ENCODE measurements at regions not wholly inside any gene's neighbourhood (a gene's known extent, or its start where the extent isn't known, plus 50 kb on each side); places are given as distances from the start of the nearest gene placed in this dataset.

- Histone ChIP-seq H3K9ac (ENCODE audit: low read depth, low read length, poor library complexity, severe bottlenecking) (no peak overlapping the region), H3K4me2 (ENCODE audit: low read depth, low read length, poor library complexity, severe bottlenecking) (no peak overlapping the region), H3K27me3 (ENCODE audit: insufficient read depth, low read length, poor library complexity, severe bottlenecking) (no peaks in the 10 kb centered on the region), H2AFZ (ENCODE audit: low read length) (no peak overlapping the region), H3K9me2 (replicated peaks; ENCODE audit: low read depth, low read length) (no peaks in the 10 kb centered on the region), H3K9me3 (ENCODE audit: insufficient read depth, low read depth, low read length) (no peaks in the 10 kb centered on the region), H3K4me1 (ENCODE audit: insufficient read depth, low read length, poor library complexity, severe bottlenecking) (no peaks in the 10 kb centered on the region), H3K79me2 (ENCODE audit: insufficient read depth, low read length) (no peaks in the 10 kb centered on the region), H3F3A (ENCODE audit: low read depth) (no peaks in the 10 kb centered on the region), H3K36me3 (ENCODE audit: insufficient read depth, low read length) (no peaks in the 10 kb centered on the region), H3K4me3 (ENCODE audit: low read length, poor library complexity, severe bottlenecking) (no peak overlapping the region), H4K20me1 (ENCODE audit: insufficient read depth, low read length, poor library complexity, severe bottlenecking) (no peaks in the 10 kb centered on the region)
- no peak for TF ChIP-seq CTCF (conservative IDR thresholded peaks at IDR 0.05; ENCODE audit: low read length)
- TF ChIP-seq EZH2phosphoT487 (IDR thresholded peaks at IDR 0.05; ENCODE audit: borderline replicate concordance), result no peak
Measured at GRCh38 chr12:114774197-114774596, 90.2 kb upstream of the TBX3 start.

GRCh38 chr12:114770323-114770722 lies 86.3 kb upstream of the TBX3 start:
- no peaks in the 10 kb centered on the region for H4K20me1 ChIP-seq (ENCODE audit: insufficient read depth, low read length, poor library complexity, severe bottlenecking)
- no peak overlapping the region for H2AFZ ChIP-seq (ENCODE audit: low read length)
- H3K9me3 ChIP-seq (ENCODE audit: insufficient read depth, low read depth, low read length), result no peaks in the 10 kb centered on the region
- H3F3A ChIP-seq (ENCODE audit: low read depth), result no peaks in the 10 kb centered on the region
- H3K9me2 ChIP-seq (replicated peaks; ENCODE audit: low read depth, low read length), result no peaks in the 10 kb centered on the region
- H3K4me3 ChIP-seq (ENCODE audit: low read length, poor library complexity, severe bottlenecking), result no peak overlapping the region
- H3K27me3 ChIP-seq (ENCODE audit: insufficient read depth, low read length, poor library complexity, severe bottlenecking), result no peaks in the 10 kb centered on the region
- no peak overlapping the region for H3K9ac ChIP-seq (ENCODE audit: low read depth, low read length, poor library complexity, severe bottlenecking)
- H3K4me2 ChIP-seq (ENCODE audit: low read depth, low read length, poor library complexity, severe bottlenecking), result no peak overlapping the region
- no peaks in the 10 kb centered on the region for H3K4me1 ChIP-seq (ENCODE audit: insufficient read depth, low read length, poor library complexity, severe bottlenecking)
- H3K79me2 ChIP-seq (ENCODE audit: insufficient read depth, low read length), result no peaks in the 10 kb centered on the region
- no peak for TF ChIP-seq EZH2phosphoT487 (IDR thresholded peaks at IDR 0.05; ENCODE audit: borderline replicate concordance)
- TF ChIP-seq CTCF (conservative IDR thresholded peaks at IDR 0.05; ENCODE audit: low read length), result no peak
- H3K36me3 ChIP-seq (ENCODE audit: insufficient read depth, low read length), result no peaks in the 10 kb centered on the region

- H3K4me3 ChIP-seq (ENCODE audit: low read length, poor library complexity, severe bottlenecking), result no peak overlapping the region
- no peaks in the 10 kb centered on the region; the same call in 1 of the 2 replicates for H3K9me3 ChIP-seq (ENCODE audit: insufficient read depth, low read depth, low read length)
- no peaks in the 10 kb centered on the region for H3K79me2 ChIP-seq (ENCODE audit: insufficient read depth, low read length)
- no peaks in the 10 kb centered on the region for H3K9me2 ChIP-seq (replicated peaks; ENCODE audit: low read depth, low read length)
- no peak overlapping the region for H3K9ac ChIP-seq (ENCODE audit: low read depth, low read length, poor library complexity, severe bottlenecking)
- H3K4me2 ChIP-seq (ENCODE audit: low read depth, low read length, poor library complexity, severe bottlenecking), result no peak overlapping the region
- H3K4me1 ChIP-seq (ENCODE audit: insufficient read depth, low read length, poor library complexity, severe bottlenecking), result no peaks in the 10 kb centered on the region
- no peak overlapping the region for H2AFZ ChIP-seq (ENCODE audit: low read length)
- no peaks in the 10 kb centered on the region for H3K36me3 ChIP-seq (ENCODE audit: insufficient read depth, low read length)
- no peak for TF ChIP-seq EZH2phosphoT487 (IDR thresholded peaks at IDR 0.05; ENCODE audit: borderline replicate concordance)
- TF ChIP-seq CTCF (conservative IDR thresholded peaks at IDR 0.05; ENCODE audit: low read length), result no peak
- no peaks in the 10 kb centered on the region for H4K20me1 ChIP-seq (ENCODE audit: insufficient read depth, low read length, poor library complexity, severe bottlenecking)
- no peaks in the 10 kb centered on the region for H3F3A ChIP-seq (ENCODE audit: low read depth)
- H3K27me3 ChIP-seq (ENCODE audit: insufficient read depth, low read length, poor library complexity, severe bottlenecking), result no peaks in the 10 kb centered on the region
Measured at GRCh38 chr12:114769634-114770033, 85.7 kb upstream of the TBX3 start.

All from Loucy (cell line).